ENCODE measurements at regions not wholly inside any gene's neighbourhood (a gene's known extent, or its start where the extent isn't known, plus 50 kb on each side); places are given as distances from the start of the nearest gene placed in this dataset.

GRCh38 chr15:88395241-88395640 is 71.9 kb downstream of the MRPL46 start:
- Histone ChIP-seq H3K27ac (replicated peaks in 1 of 4) (no peak overlapping the region), H3K4me1 (no peaks in the 10 kb centered on the region), H3K4me3 (no peak overlapping the region), H3K27me3 (peaks cover 0 to 20% (median 0%) of the 10 kb centered on the region in 4 donors), H3K9me3 (peaks cover 0 to 4% (median 0%) of the 10 kb centered on the region in 4 donors), H3K36me3 (no peaks in the 10 kb centered on the region)
- WGBS: 86% methylated on average over 6 of the region's 7 CpGs
- intact Hi-C loops (cut with DNase I): no loop called here
- no peak for DNase-seq (ENCODE audit: extremely low spot score)
- TF ChIP-seq EP300 (IDR thresholded peaks at IDR 0.05) (no peak), POLR2AphosphoS5 (IDR thresholded peaks at IDR 0.05) (no peak), POLR2A (IDR thresholded peaks at IDR 0.05; ENCODE audit: low read depth) (no peak)
- TF ChIP-seq, protein P1, sequence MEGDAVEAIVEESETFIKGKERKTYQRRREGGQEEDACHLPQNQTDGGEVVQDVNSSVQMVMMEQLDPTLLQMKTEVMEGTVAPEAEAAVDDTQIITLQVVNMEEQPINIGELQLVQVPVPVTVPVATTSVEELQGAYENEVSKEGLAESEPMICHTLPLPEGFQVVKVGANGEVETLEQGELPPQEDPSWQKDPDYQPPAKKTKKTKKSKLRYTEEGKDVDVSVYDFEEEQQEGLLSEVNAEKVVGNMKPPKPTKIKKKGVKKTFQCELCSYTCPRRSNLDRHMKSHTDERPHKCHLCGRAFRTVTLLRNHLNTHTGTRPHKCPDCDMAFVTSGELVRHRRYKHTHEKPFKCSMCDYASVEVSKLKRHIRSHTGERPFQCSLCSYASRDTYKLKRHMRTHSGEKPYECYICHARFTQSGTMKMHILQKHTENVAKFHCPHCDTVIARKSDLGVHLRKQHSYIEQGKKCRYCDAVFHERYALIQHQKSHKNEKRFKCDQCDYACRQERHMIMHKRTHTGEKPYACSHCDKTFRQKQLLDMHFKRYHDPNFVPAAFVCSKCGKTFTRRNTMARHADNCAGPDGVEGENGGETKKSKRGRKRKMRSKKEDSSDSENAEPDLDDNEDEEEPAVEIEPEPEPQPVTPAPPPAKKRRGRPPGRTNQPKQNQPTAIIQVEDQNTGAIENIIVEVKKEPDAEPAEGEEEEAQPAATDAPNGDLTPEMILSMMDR (IDR thresholded peaks at IDR 0.05): no peak

GRCh38 chr15:88394553-88395145 is 72.5 kb downstream of the MRPL46 start:
- H3K27me3 ChIP-seq: peaks cover 0 to 20% (median 0%) of the 10 kb centered on the region in 4 donors
- H3K9me3 ChIP-seq: peaks cover 0 to 4% (median 0%) of the 10 kb centered on the region in 4 donors
- no peaks in the 10 kb centered on the region for H3K4me1 ChIP-seq
- H3K4me3 ChIP-seq: no peak overlapping the region
- intact Hi-C loops (cut with DNase I): no loop called here
- DNase-seq (ENCODE audit: extremely low spot score): no peak
- H3K36me3 ChIP-seq: no peaks in the 10 kb centered on the region
- H3K27ac ChIP-seq (replicated peaks in 1 of 4): no peak overlapping the region
- TF ChIP-seq POLR2A (IDR thresholded peaks at IDR 0.05; ENCODE audit: low read depth) (no peak), POLR2AphosphoS5 (IDR thresholded peaks at IDR 0.05) (no peak), EP300 (IDR thresholded peaks at IDR 0.05) (no peak)
- TF ChIP-seq, protein P1 (IDR thresholded peaks at IDR 0.05): no peak
- 71% methylated on average over 1 of the region's 1 CpG for WGBS

- H3K27ac ChIP-seq (replicated peaks in 1 of 4): no peak overlapping the region
- 62% methylated on average over 6 of the region's 6 CpGs for WGBS
These were observed 73.3 kb downstream of the MRPL46 start for GRCh38 chr15:88393719-88394519.

GRCh38 chr15:88391700-88392099 is 75.5 kb downstream of the MRPL46 start:
- TF ChIP-seq, protein P1 (IDR thresholded peaks at IDR 0.05): no peak
- no peak for TF ChIP-seq POLR2AphosphoS5 (IDR thresholded peaks at IDR 0.05)
- Histone ChIP-seq H3K27me3 (peaks cover 0 to 16% (median 0%) of the 10 kb centered on the region in 4 donors), H3K4me3 (no peak overlapping the region), H3K4me1 (no peaks in the 10 kb centered on the region), H3K36me3 (no peaks in the 10 kb centered on the region), H3K27ac (replicated peaks in 1 of 4) (no peak overlapping the region), H3K9me3 (peaks cover 0 to 4% (median 0%) of the 10 kb centered on the region in 4 donors)
- intact Hi-C loops (cut with DNase I): no loop called here
- no peak for DNase-seq (ENCODE audit: extremely low spot score)
- 92% methylated on average over 2 of the region's 2 CpGs for WGBS

More at GRCh38 chr15:88393719-88394519, 73.3 kb downstream of the MRPL46 start:
- Histone ChIP-seq H3K9me3 (peaks cover 0 to 4% (median 0%) of the 10 kb centered on the region in 4 donors), H3K36me3 (no peaks in the 10 kb centered on the region), H3K27me3 (peaks cover 0 to 20% (median 0%) of the 10 kb centered on the region in 4 donors), H3K4me3 (no peak overlapping the region), H3K4me1 (no peaks in the 10 kb centered on the region)
- intact Hi-C loops (cut with DNase I): no loop called here
- no peak for DNase-seq (ENCODE audit: extremely low spot score)
- TF ChIP-seq, protein P1 (IDR thresholded peaks at IDR 0.05): no peak
- no peak for TF ChIP-seq EP300 (IDR thresholded peaks at IDR 0.05)
- TF ChIP-seq POLR2A (IDR thresholded peaks at IDR 0.05; ENCODE audit: low read depth): no peak
- TF ChIP-seq POLR2AphosphoS5 (IDR thresholded peaks at IDR 0.05): no peak

Data from esophagus muscularis mucosa (tissue), 4 donors.